GM19035 (cell line): ENCODE measurements at regions not wholly inside any gene's neighbourhood (a gene's known extent, or its start where the extent isn't known, plus 50 kb on each side); places are given as distances from the start of the nearest gene placed in this dataset.

Experiments used
- ATAC-seq: cut with Tn5 transposase; IDR thresholded peaks from one replicate; pipeline ENCODE4 v1.9.1; 2021; ENCODE audit not compliant: unreplicated experiment

GRCh38 chr1:177848577-177848976 lies 121.3 kb downstream of the SEC16B start:
- no peak for ATAC-seq

GRCh38 chr1:177847843-177848242 lies 122.0 kb downstream of the SEC16B start:
- no peak for ATAC-seq

- ATAC-seq = no peak
Measured at GRCh38 chr1:177838907-177839485, 130.9 kb downstream of the SEC16B start.

GRCh38 chr1:177833631-177834030 lies 136.2 kb downstream of the SEC16B start:
- no peak for ATAC-seq

GRCh38 chr1:177830531-177831135 lies 139.2 kb downstream of the SEC16B start:
- ATAC-seq = no peak

GRCh38 chr1:177825276-177825901 lies 144.5 kb downstream of the SEC16B start:
- peak; percentile 49 for ATAC-seq

- ATAC-seq = no peak
Measured at GRCh38 chr1:177824508-177824982, 145.3 kb downstream of the SEC16B start.

GRCh38 chr1:177820213-177820612 lies 149.6 kb downstream of the SEC16B start:
- no peak for ATAC-seq

GRCh38 chr1:177817937-177818875 lies 151.7 kb downstream of the SEC16B start:
- ATAC-seq = peak; percentile 100

GRCh38 chr1:177812650-177813049 lies 157.2 kb downstream of the SEC16B start:
- ATAC-seq = no peak

GRCh38 chr1:177812144-177812543 lies 157.7 kb downstream of the SEC16B start:
- no peak for ATAC-seq

GRCh38 chr1:177811429-177811828 lies 158.4 kb downstream of the SEC16B start:
- no peak for ATAC-seq

GRCh38 chr1:177809819-177810218 lies 160.0 kb downstream of the SEC16B start:
- ATAC-seq = peak; percentile 93

- no peak for ATAC-seq
Measured at GRCh38 chr1:177802304-177802703, 167.6 kb downstream of the SEC16B start.

GRCh38 chr1:177801790-177802189 lies 168.1 kb downstream of the SEC16B start:
- ATAC-seq = no peak

- peak; percentile 79 for ATAC-seq
Measured at GRCh38 chr1:177800400-177801088, 169.3 kb downstream of the SEC16B start.

GRCh38 chr1:177799746-177800145 lies 170.1 kb downstream of the SEC16B start:
- ATAC-seq = no peak

- ATAC-seq = peak; percentile 42
Measured at GRCh38 chr1:177798614-177799013, 171.2 kb downstream of the SEC16B start.

- ATAC-seq = no peak
Measured at GRCh38 chr1:177796561-177796960, 173.3 kb downstream of the SEC16B start.

- no peak for ATAC-seq
Measured at GRCh38 chr1:177794376-177794991, 175.4 kb downstream of the SEC16B start.
